K562 (cell line): ENCODE measurements at regions not wholly inside any gene's neighbourhood (a gene's known extent, or its start where the extent isn't known, plus 50 kb on each side); places are given as distances from the start of the nearest gene placed in this dataset.

Experiments used
- ATAC-seq: fragments of 200-7000 bp; cut with Tn5 transposase; 3 replicates; pipeline ENCODE4 v1.9.1; 2020; ENCODE audit warnings: moderate library complexity
- BruUV-seq: library from RNA; stranded (reverse); fragments of 400-500 nt; replicated peaks from 2 replicates; lab custom pipeline; 2021; lab: Mats Ljungman, UMichigan
- CTCF ChIA-PET: fragments of 300-600 bp; formaldehyde crosslinking; extraction: SDS; loops from one replicate; lab custom pipeline; 2021; ENCODE audit warnings: low intra/inter-chr PET ratio; lab: Yijun Ruan, JAX
- POLR2A ChIA-PET: fragments of 300-600, 350-650 bp; sonication (Branson Sonifier 250); formaldehyde crosslinking; extraction: SDS; loops from one replicate; lab custom pipeline; 2021; ENCODE audit warnings: antibody characterized with exemption, inconsistent platforms; lab: Yijun Ruan, JAX
- DNase-seq, 4 experiments: peaks; one replicate each; pipeline versions ENCODE4 v3.0.0 to v3.0.0-alpha.2; 2011 to 2018; ENCODE audit warnings: low spot score in 3 of 4, mixed read lengths in 3 of 4; ENCODE audit errors: extremely low read depth in 1 of 4
- FAIRE-seq: peaks from 2 replicates; lab custom pipeline; 2011; peaks lifted over from hg19 to GRCh38; lab: Jason Lieb, UNC
- H2AFZ ChIP-seq: 2 replicates; pipeline ENCODE4 v1.6.0; 2011; ENCODE audit warnings: low read depth, low read length, control low read depth, inconsistent platforms
- H3K27ac ChIP-seq: fragments of 200-600 bp; 3 replicates; pipeline ENCODE4 v1.8.0; 2011; ENCODE audit warnings: low read depth, mild to moderate bottlenecking, control low read depth, inconsistent platforms, low read length, moderate library complexity, mixed read lengths; ENCODE audit errors: extremely low read depth
- H3K27me3 ChIP-seq, 2 experiments: fragments of 300-600 bp in 1 of 2; 2 replicates in 1 of 2; 3 replicates in 1 of 2; pipeline versions ENCODE4 v1.6.0 to v1.8.0; 2011; ENCODE audit warnings: inconsistent platforms in 2 of 2, low read length in 2 of 2, mild to moderate bottlenecking in 1 of 2, mixed read lengths in 1 of 2, moderate library complexity in 1 of 2; ENCODE audit not compliant: control insufficient read depth in 2 of 2, insufficient read depth in 2 of 2
- H3K36me3 ChIP-seq: fragments of 300-600 bp; 3 replicates; pipeline ENCODE4 v1.8.0; 2011; ENCODE audit warnings: mild to moderate bottlenecking, low read length, inconsistent platforms; ENCODE audit not compliant: control insufficient read depth, insufficient read depth
- H3K4me1 ChIP-seq, 2 experiments: fragments of 200-600 bp in 1 of 2; replicated peaks in 1 of 2; 2 replicates in 1 of 2; 3 replicates in 1 of 2; pipeline versions ENCODE4 v1.5.1 to v1.8.0; 2011; ENCODE audit warnings: inconsistent platforms in 2 of 2, low read length in 2 of 2, mild to moderate bottlenecking in 1 of 2, mixed read lengths in 1 of 2, moderate library complexity in 1 of 2; ENCODE audit not compliant: control insufficient read depth in 2 of 2, insufficient read depth in 2 of 2
- H3K4me2 ChIP-seq: 2 replicates; pipeline ENCODE4 v1.6.1; 2011; ENCODE audit warnings: low read length, control low read depth, inconsistent platforms, mixed read lengths; ENCODE audit not compliant: insufficient read depth
- H3K4me3 ChIP-seq: fragments of 200-600 bp; sonication (generic), shearing (Covaris generic); 2 replicates; pipeline ENCODE4 v1.5.1; 2016; ENCODE audit warnings: control low read depth, inconsistent platforms
- H3K79me2 ChIP-seq: fragments of 200-600 bp; 3 replicates; pipeline ENCODE4 v1.8.0; 2011; ENCODE audit warnings: low read length, inconsistent platforms; ENCODE audit not compliant: control insufficient read depth, insufficient read depth
- H3K9ac ChIP-seq, 2 experiments: 2 replicates each; pipeline versions ENCODE4 v1.6.0 to v1.6.1; 2011; ENCODE audit warnings: low read depth in 2 of 2, low read length in 2 of 2, control low read depth in 1 of 2, inconsistent platforms in 1 of 2, mild to moderate bottlenecking in 1 of 2, mixed read lengths in 1 of 2; ENCODE audit not compliant: insufficient read depth in 1 of 2
- H3K9me1 ChIP-seq: one replicate; pipeline ENCODE4 v1.6.0; 2011; ENCODE audit warnings: inconsistent platforms, mild to moderate bottlenecking, low read length, moderate library complexity; ENCODE audit not compliant: control insufficient read depth, insufficient read depth
- H3K9me3 ChIP-seq: replicated peaks from 2 replicates; pipeline ENCODE4 v1.5.1; 2011; ENCODE audit warnings: low read depth, low read length, inconsistent platforms; ENCODE audit not compliant: control insufficient read depth, insufficient read depth
- H4K20me1 ChIP-seq: replicated peaks from 2 replicates; pipeline ENCODE4 v1.6.1; 2011; ENCODE audit warnings: low read length, inconsistent platforms, mixed read lengths; ENCODE audit not compliant: control insufficient read depth, insufficient read depth
- ETV5 ChIP-seq: sonication (generic); formaldehyde crosslinking; IDR thresholded peaks from 2 replicates; pipeline ENCODE4 v1.4.0; 2020; ENCODE audit warnings: low read depth, mild to moderate bottlenecking, missing genetic modification reagents
- RBM14 ChIP-seq: fragments of 200-400 bp; formaldehyde crosslinking; IDR thresholded peaks from 2 replicates; pipeline ENCODE4 v1.6.1; 2018; ENCODE audit warnings: low read depth, mild to moderate bottlenecking, low read length, moderate library complexity, borderline replicate concordance; ENCODE audit not compliant: insufficient read depth
- WGBS: fragments of 100-300 bp; shearing (Covaris generic); methylation state at CpG from one replicate; pipeline ENCODE4 v1.1.6; 2016; ENCODE audit warnings: low coverage, mixed read lengths; ENCODE audit not compliant: insufficient coverage; ENCODE audit errors: missing lambda C conversion rate; 5-methylcytosine and 5-hydroxymethylcytosine counted together
- in situ Hi-C: fragments of 300-500 bp; cut with MboI; formaldehyde crosslinking; loops from 4 replicates; pipeline ENCODE4 v1.15.0; 2018; ENCODE audit warnings: inconsistent platforms, mixed read lengths
- intact Hi-C: fragments of 100-400 bp; cut with micrococcal nuclease; formaldehyde crosslinking; loops from 2 replicates; pipeline ENCODE4 v1.14.2; 2022
- TF ChIP-seq, protein P1 (sequence below): sonication (generic); formaldehyde crosslinking; IDR thresholded peaks from 2 replicates; pipeline ENCODE4 v1.8.0; 2023; ENCODE audit warnings: mild to moderate bottlenecking, missing genetic modification reagents

GRCh38 chr5:143972068-143972467 is 160.1 kb downstream of the HMHB1 start:
- WGBS: 5% methylated on average over 2 of the region's 2 CpGs
- FAIRE-seq: no peak
- CTCF ChIA-PET: no interaction called here
- no peak for DNase-seq
- no peak overlapping the region for H3K4me3 ChIP-seq
- no TSS peak for BruUV-seq
- H2AFZ ChIP-seq: no peak overlapping the region
- no peaks in the 10 kb centered on the region for H3K27me3 ChIP-seq
- H3K27ac ChIP-seq: no peak overlapping the region
- no peaks in the 10 kb centered on the region for H3K36me3 ChIP-seq
- POLR2A ChIA-PET: no interaction called here
- no peak overlapping the region for H3K4me2 ChIP-seq
- in situ Hi-C loops: no loop called here
- ATAC-seq: no peak
- TF ChIP-seq, protein P1, sequence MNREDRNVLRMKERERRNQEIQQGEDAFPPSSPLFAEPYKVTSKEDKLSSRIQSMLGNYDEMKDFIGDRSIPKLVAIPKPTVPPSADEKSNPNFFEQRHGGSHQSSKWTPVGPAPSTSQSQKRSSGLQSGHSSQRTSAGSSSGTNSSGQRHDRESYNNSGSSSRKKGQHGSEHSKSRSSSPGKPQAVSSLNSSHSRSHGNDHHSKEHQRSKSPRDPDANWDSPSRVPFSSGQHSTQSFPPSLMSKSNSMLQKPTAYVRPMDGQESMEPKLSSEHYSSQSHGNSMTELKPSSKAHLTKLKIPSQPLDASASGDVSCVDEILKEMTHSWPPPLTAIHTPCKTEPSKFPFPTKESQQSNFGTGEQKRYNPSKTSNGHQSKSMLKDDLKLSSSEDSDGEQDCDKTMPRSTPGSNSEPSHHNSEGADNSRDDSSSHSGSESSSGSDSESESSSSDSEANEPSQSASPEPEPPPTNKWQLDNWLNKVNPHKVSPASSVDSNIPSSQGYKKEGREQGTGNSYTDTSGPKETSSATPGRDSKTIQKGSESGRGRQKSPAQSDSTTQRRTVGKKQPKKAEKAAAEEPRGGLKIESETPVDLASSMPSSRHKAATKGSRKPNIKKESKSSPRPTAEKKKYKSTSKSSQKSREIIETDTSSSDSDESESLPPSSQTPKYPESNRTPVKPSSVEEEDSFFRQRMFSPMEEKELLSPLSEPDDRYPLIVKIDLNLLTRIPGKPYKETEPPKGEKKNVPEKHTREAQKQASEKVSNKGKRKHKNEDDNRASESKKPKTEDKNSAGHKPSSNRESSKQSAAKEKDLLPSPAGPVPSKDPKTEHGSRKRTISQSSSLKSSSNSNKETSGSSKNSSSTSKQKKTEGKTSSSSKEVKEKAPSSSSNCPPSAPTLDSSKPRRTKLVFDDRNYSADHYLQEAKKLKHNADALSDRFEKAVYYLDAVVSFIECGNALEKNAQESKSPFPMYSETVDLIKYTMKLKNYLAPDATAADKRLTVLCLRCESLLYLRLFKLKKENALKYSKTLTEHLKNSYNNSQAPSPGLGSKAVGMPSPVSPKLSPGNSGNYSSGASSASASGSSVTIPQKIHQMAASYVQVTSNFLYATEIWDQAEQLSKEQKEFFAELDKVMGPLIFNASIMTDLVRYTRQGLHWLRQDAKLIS (CRISPR knock-in tag): no peak
- TF ChIP-seq, all 486 proteins: peak for 0
- H3K79me2 ChIP-seq: no peaks in the 10 kb centered on the region
- H3K9me1 ChIP-seq: no peaks in the 10 kb centered on the region
- no peaks in the 10 kb centered on the region for H3K9me3 ChIP-seq
- H3K9ac ChIP-seq: no peak overlapping the region
- H4K20me1 ChIP-seq: no peaks in the 10 kb centered on the region
- H3K4me1 ChIP-seq: no peaks in the 10 kb centered on the region
- intact Hi-C loops: no loop called here

GRCh38 chr5:143976055-143976454 is 164.1 kb downstream of the HMHB1 start:
- Histone ChIP-seq H3K36me3 (no peaks in the 10 kb centered on the region), H3K79me2 (no peaks in the 10 kb centered on the region), H3K9me3 (no peaks in the 10 kb centered on the region), H3K9me1 (no peaks in the 10 kb centered on the region), H3K4me3 (no peak overlapping the region), H3K27ac (no peak overlapping the region), H2AFZ (no peak overlapping the region), H4K20me1 (no peaks in the 10 kb centered on the region), H3K4me1 (no peaks in the 10 kb centered on the region), H3K4me2 (no peak overlapping the region), H3K27me3 (no peaks in the 10 kb centered on the region), H3K9ac (no peak overlapping the region)
- CTCF ChIA-PET: no interaction called here
- in situ Hi-C loops: no loop called here
- TF ChIP-seq RBM14 (no peak), ETV5 (no peak)
- FAIRE-seq (no peak), DNase-seq (no peak), ATAC-seq (no peak)
- no TSS peak for BruUV-seq
- POLR2A ChIA-PET: no interaction called here
- WGBS: 0% methylated on average over 1 of the region's 1 CpG
- intact Hi-C loops: no loop called here
